Endothelial cell of umbilical vein (primary cell): ENCODE measurements at regions not wholly inside any gene's neighbourhood (a gene's known extent, or its start where the extent isn't known, plus 50 kb on each side); places are given as distances from the start of the nearest gene placed in this dataset.

ENCODE experiments used
- BruUV-seq: library from RNA; stranded (reverse); fragments of 400-500 nt; replicated peaks from 2 replicates; lab custom pipeline; 2021; lab: Mats Ljungman, UMichigan
- CTCF ChIA-PET: fragments of 300-600, 350-600 bp; sonication (Branson Sonifier 250); formaldehyde crosslinking; loops from one replicate; lab custom pipeline; 2021; ENCODE audit warnings: antibody characterized with exemption, inconsistent platforms; lab: Charles Lee
- POLR2A ChIA-PET: fragments of 300-600, 350-600 bp; sonication (Branson Sonifier 250); formaldehyde crosslinking; loops from one replicate; lab custom pipeline; 2021; ENCODE audit warnings: antibody characterized with exemption, inconsistent platforms; lab: Charles Lee
- DNase-seq: peaks from one replicate; pipeline ENCODE4 v3.0.0-alpha.2; 2011; ENCODE audit warnings: low read depth, low spot score
- FAIRE-seq: peaks from 2 replicates; lab custom pipeline; 2011; peaks lifted over from hg19 to GRCh38; lab: Jason Lieb, UNC
- H2AFZ ChIP-seq: 2 replicates; pipeline ENCODE4 v1.6.0; 2012; ENCODE audit warnings: low read depth, low read length, control low read depth, inconsistent platforms
- H3K27ac ChIP-seq: 2 replicates; pipeline ENCODE4 v1.5.1; 2011; ENCODE audit warnings: low read depth, mild to moderate bottlenecking, control low read depth, low read length, moderate library complexity; ENCODE audit not compliant: insufficient read depth
- H3K27me3 ChIP-seq, 2 experiments: 2 replicates each; pipeline versions ENCODE4 v1.6.0 to v1.6.1; 2011; ENCODE audit warnings: low read length in 2 of 2, mixed read lengths in 1 of 2; ENCODE audit not compliant: control insufficient read depth in 2 of 2, insufficient read depth in 2 of 2
- H3K36me3 ChIP-seq, 2 experiments: 2 replicates in 1 of 2; 3 replicates in 1 of 2; pipeline ENCODE4 v1.5.1; 2011; ENCODE audit warnings: low read length in 2 of 2, mild to moderate bottlenecking in 1 of 2, moderate library complexity in 1 of 2; ENCODE audit not compliant: control insufficient read depth in 2 of 2, insufficient read depth in 2 of 2; ENCODE audit errors: extremely low read depth in 1 of 2
- H3K4me1 ChIP-seq: 3 replicates; pipeline ENCODE4 v1.5.1; 2011; ENCODE audit warnings: mild to moderate bottlenecking, low read length; ENCODE audit not compliant: control insufficient read depth, insufficient read depth; ENCODE audit errors: extremely low read depth
- H3K4me2 ChIP-seq: 2 replicates; pipeline ENCODE4 v1.6.1; 2011; ENCODE audit warnings: low read length, control low read depth, mixed read lengths; ENCODE audit not compliant: insufficient read depth
- H3K4me3 ChIP-seq, 3 experiments: fragments of 200-600 bp in 1 of 3; sonication (generic), shearing (Covaris generic) in 1 of 3; replicated peaks in 1 of 3; 2 replicates each; pipeline ENCODE4 v1.5.1; 2011 to 2016; ENCODE audit warnings: control low read depth in 3 of 3, low read length in 3 of 3, mild to moderate bottlenecking in 2 of 3, inconsistent platforms in 1 of 3, low read depth in 1 of 3, moderate library complexity in 1 of 3; ENCODE audit not compliant: insufficient read depth in 1 of 3
- H3K79me2 ChIP-seq: 2 replicates; pipeline ENCODE4 v1.6.0; 2012; ENCODE audit warnings: low read length, inconsistent platforms; ENCODE audit not compliant: control insufficient read depth, insufficient read depth
- H3K9ac ChIP-seq: replicated peaks from 2 replicates; pipeline ENCODE3; 2011; ENCODE audit warnings: low read length, control low read depth; ENCODE audit not compliant: insufficient read depth; ENCODE audit errors: extremely low read depth
- H3K9me1 ChIP-seq: replicated peaks from 3 replicates; pipeline ENCODE4 v1.6.0; 2011; ENCODE audit warnings: mild to moderate bottlenecking, low read length; ENCODE audit not compliant: control insufficient read depth, insufficient read depth; ENCODE audit errors: extremely low read depth
- H3K9me3 ChIP-seq: replicated peaks from 2 replicates; pipeline ENCODE4 v1.5.1; 2012; ENCODE audit warnings: low read length, inconsistent platforms; ENCODE audit not compliant: control insufficient read depth, insufficient read depth
- H4K20me1 ChIP-seq: replicated peaks from 2 replicates; pipeline ENCODE3; 2011; ENCODE audit warnings: mild to moderate bottlenecking, low read length; ENCODE audit not compliant: control insufficient read depth, insufficient read depth; ENCODE audit errors: extremely low read depth
- EZH2 ChIP-seq: IDR thresholded peaks from 2 replicates; pipeline ENCODE4 v1.6.1; 2012; ENCODE audit warnings: borderline replicate concordance, low read depth, mild to moderate bottlenecking, moderate library complexity, low read length, inconsistent platforms; ENCODE audit not compliant: severe bottlenecking
- FOS ChIP-seq: IDR thresholded peaks from 2 replicates; pipeline ENCODE4 v1.6.1; 2011; ENCODE audit warnings: mild to moderate bottlenecking, low read length, moderate library complexity, borderline replicate concordance; ENCODE audit not compliant: insufficient read depth
- GATA2 ChIP-seq: IDR thresholded peaks from 2 replicates; pipeline ENCODE4 v1.7.0; 2011; ENCODE audit warnings: low read depth, mild to moderate bottlenecking, moderate library complexity, mixed read lengths, low read length; ENCODE audit not compliant: insufficient read length, insufficient read depth
- JUN ChIP-seq: IDR thresholded peaks from 2 replicates; pipeline ENCODE4 v1.6.1; 2011; ENCODE audit warnings: borderline replicate concordance, low read depth; ENCODE audit not compliant: insufficient read length, insufficient read depth
- MAX ChIP-seq: IDR thresholded peaks from 2 replicates; pipeline ENCODE4 v1.6.1; 2011; ENCODE audit not compliant: insufficient read depth, insufficient read length
- MYC ChIP-seq: IDR thresholded peaks from one replicate; pipeline ENCODE4 v1.6.1; 2011; ENCODE audit warnings: mild to moderate bottlenecking, low read depth, low read length
- POLR2A ChIP-seq: IDR thresholded peaks from 2 replicates; pipeline ENCODE4 v1.6.1; 2012; ENCODE audit warnings: low read depth, mild to moderate bottlenecking, control low read depth, low read length
- POLR2AphosphoS5 ChIP-seq: IDR thresholded peaks from 2 replicates; pipeline ENCODE4 v1.6.1; 2012; ENCODE audit warnings: low read depth, mild to moderate bottlenecking, control low read depth, low read length, moderate library complexity; ENCODE audit not compliant: insufficient read depth
- dilution Hi-C: fragments of 300-500 bp; cut with MboI; formaldehyde crosslinking; loops from one replicate; pipeline ENCODE4 v1.15.0; 2019; ENCODE audit warnings: low sequenced_read_pairs; ENCODE audit not compliant: extremely low pct_ligation_motif_present
- intact Hi-C: fragments of 100-400 bp; cut with micrococcal nuclease; formaldehyde crosslinking; loops from one replicate; pipeline ENCODE4 v1.10.0; 2022
- TF ChIP-seq, protein P1 (sequence below), 2 donors: IDR thresholded peaks; 1 replicate in 1 of 2; 2 replicates in 1 of 2; pipeline ENCODE4 v1.5.1; 2011; ENCODE audit warnings: low read length in 2 of 2, mild to moderate bottlenecking in 2 of 2, moderate library complexity in 2 of 2, control low read depth in 1 of 2, inconsistent platforms in 1 of 2, low read depth in 1 of 2; ENCODE audit not compliant: insufficient read depth in 1 of 2; ENCODE audit errors: extremely low read depth in 1 of 2

GRCh38 chr4:53656421-53656981, 65.2 kb upstream of the LNX1 start:
- Histone ChIP-seq H2AFZ (no peak overlapping the region), H3K9me1 (no peaks in the 10 kb centered on the region), H3K4me2 (no peak overlapping the region), H3K4me1 (no peaks in the 10 kb centered on the region), H3K27ac (no peak overlapping the region), H3K4me3 (no peak overlapping the region), H4K20me1 (no peaks in the 10 kb centered on the region), H3K36me3 (no peaks in the 10 kb centered on the region), H3K79me2 (no peaks in the 10 kb centered on the region), H3K27me3 (peaks cover 0 to 6% of the 10 kb centered on the region in 2 experiments), H3K9ac (no peak overlapping the region), H3K9me3 (no peaks in the 10 kb centered on the region)
- ChIA-PET POLR2A (no interaction called here), CTCF (no interaction called here)
- TF ChIP-seq, protein P1, sequence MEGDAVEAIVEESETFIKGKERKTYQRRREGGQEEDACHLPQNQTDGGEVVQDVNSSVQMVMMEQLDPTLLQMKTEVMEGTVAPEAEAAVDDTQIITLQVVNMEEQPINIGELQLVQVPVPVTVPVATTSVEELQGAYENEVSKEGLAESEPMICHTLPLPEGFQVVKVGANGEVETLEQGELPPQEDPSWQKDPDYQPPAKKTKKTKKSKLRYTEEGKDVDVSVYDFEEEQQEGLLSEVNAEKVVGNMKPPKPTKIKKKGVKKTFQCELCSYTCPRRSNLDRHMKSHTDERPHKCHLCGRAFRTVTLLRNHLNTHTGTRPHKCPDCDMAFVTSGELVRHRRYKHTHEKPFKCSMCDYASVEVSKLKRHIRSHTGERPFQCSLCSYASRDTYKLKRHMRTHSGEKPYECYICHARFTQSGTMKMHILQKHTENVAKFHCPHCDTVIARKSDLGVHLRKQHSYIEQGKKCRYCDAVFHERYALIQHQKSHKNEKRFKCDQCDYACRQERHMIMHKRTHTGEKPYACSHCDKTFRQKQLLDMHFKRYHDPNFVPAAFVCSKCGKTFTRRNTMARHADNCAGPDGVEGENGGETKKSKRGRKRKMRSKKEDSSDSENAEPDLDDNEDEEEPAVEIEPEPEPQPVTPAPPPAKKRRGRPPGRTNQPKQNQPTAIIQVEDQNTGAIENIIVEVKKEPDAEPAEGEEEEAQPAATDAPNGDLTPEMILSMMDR (IDR thresholded peaks at IDR 0.05; ENCODE audit: extremely low read depth in 1 of 2, insufficient read depth in 1 of 2, low read depth in 1 of 2, low read length in 2 of 2) = peak; percentile 5 to 7
- no peak for TF ChIP-seq POLR2A
- intact Hi-C loops (no loop called here), dilution Hi-C loops (no loop called here)
- FAIRE-seq (no peak), DNase-seq (no peak)
- no TSS peak for BruUV-seq

GRCh38 chr4:53654300-53654758, 63.0 kb upstream of the LNX1 start:
- H3K9ac ChIP-seq = no peak overlapping the region
- H3K79me2 ChIP-seq = no peaks in the 10 kb centered on the region
- H3K4me3 ChIP-seq = no peak overlapping the region
- H3K4me1 ChIP-seq = no peaks in the 10 kb centered on the region
- no peaks in the 10 kb centered on the region for H3K9me1 ChIP-seq
- H3K36me3 ChIP-seq = no peaks in the 10 kb centered on the region
- H2AFZ ChIP-seq = no peak overlapping the region
- H3K27ac ChIP-seq = no peak overlapping the region
- TF ChIP-seq FOS (no peak), JUN (no peak), MAX (no peak), MYC (no peak), POLR2A (no peak), GATA2 (no peak), EZH2 (no peak), POLR2AphosphoS5 (no peak)
- TF ChIP-seq, protein P1 (IDR thresholded peaks at IDR 0.05; ENCODE audit: extremely low read depth in 1 of 2, insufficient read depth in 1 of 2, low read depth in 1 of 2, low read length in 2 of 2) = no peak
- POLR2A ChIA-PET = no interaction called here
- CTCF ChIA-PET = interaction anchor here (0.6 to 2.2 kb wide), 6 partner anchors 12 to 579 kb away, joined by 3 to 10 read pairs (median 4); no protein-coding TSS in a partner anchor
- no peaks in the 10 kb centered on the region for H3K9me3 ChIP-seq
- FAIRE-seq = no peak
- no peak overlapping the region for H3K4me2 ChIP-seq
- DNase-seq = no peak
- BruUV-seq = no TSS peak
- intact Hi-C loops = no loop called here
- peaks cover 0 to 9% of the 10 kb centered on the region in 2 experiments for H3K27me3 ChIP-seq
- H4K20me1 ChIP-seq = no peaks in the 10 kb centered on the region
- dilution Hi-C loops = no loop called here
